Fibroblast of lung (primary cell): ENCODE measurements at regions not wholly inside any gene's neighbourhood (a gene's known extent, or its start where the extent isn't known, plus 50 kb on each side); places are given as distances from the start of the nearest gene placed in this dataset.

ENCODE experiments used
- EZH2 ChIP-seq: IDR thresholded peaks from 2 replicates; pipeline ENCODE4 v1.5.1; 2012; ENCODE audit warnings: low read length, control low read depth, mild to moderate bottlenecking; ENCODE audit errors: missing control alignments
- TF ChIP-seq, protein P1 (sequence below), 2 donors: IDR thresholded peaks in 1 of 2; conservative IDR thresholded peaks in 1 of 2; 1 replicate in 1 of 2; 2 replicates in 1 of 2; pipeline ENCODE4 v1.5.1; 2011 to 2012; ENCODE audit warnings: low read length in 2 of 2, control low read depth in 1 of 2, inconsistent platforms in 1 of 2, low read depth in 1 of 2, mild to moderate bottlenecking in 1 of 2

DNA sequence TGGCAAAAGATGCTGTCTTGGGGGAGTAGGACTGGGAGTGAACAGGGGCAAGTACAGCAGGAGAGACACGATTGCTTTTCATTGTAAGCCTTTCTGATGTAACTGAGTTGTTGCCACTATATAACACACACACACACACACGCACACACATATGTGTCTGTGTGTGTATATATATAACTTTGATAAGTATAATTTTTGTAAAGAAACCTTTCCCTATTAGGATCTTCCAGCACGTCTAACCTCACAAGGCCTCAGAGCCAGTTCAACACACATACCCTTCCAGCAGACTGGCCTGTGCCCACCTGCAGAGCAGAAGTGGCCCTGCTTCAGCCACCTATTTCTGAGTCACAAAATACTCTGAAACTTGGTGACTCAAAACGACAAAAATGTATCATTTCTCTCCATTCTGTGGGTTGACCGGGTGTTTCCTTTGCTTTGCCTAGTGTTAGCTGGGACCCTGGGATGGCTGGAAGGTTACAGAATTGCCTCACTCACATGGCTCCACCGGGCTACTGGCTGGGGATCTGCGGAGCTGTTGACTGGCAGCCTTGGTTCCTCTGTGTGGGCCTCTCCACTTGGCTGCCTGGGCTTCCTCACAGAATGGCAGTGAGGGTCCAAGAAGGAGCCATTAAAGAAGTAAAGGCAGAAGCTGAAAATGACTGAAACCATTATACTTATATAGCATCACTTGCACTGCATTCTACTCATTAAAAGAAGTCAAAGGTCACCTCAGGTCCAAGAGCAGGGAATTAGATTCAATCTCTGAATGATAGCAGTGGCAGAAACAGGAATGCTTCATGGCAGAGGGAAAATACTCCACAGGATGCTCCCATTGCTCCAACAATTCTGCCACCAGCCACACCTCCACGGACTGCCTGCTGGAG is 126.4 kb downstream of the BANF2 start:
- TF ChIP-seq EZH2, result no peak
- TF ChIP-seq, protein P1, sequence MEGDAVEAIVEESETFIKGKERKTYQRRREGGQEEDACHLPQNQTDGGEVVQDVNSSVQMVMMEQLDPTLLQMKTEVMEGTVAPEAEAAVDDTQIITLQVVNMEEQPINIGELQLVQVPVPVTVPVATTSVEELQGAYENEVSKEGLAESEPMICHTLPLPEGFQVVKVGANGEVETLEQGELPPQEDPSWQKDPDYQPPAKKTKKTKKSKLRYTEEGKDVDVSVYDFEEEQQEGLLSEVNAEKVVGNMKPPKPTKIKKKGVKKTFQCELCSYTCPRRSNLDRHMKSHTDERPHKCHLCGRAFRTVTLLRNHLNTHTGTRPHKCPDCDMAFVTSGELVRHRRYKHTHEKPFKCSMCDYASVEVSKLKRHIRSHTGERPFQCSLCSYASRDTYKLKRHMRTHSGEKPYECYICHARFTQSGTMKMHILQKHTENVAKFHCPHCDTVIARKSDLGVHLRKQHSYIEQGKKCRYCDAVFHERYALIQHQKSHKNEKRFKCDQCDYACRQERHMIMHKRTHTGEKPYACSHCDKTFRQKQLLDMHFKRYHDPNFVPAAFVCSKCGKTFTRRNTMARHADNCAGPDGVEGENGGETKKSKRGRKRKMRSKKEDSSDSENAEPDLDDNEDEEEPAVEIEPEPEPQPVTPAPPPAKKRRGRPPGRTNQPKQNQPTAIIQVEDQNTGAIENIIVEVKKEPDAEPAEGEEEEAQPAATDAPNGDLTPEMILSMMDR (conservative IDR thresholded peaks at IDR 0.05 in 1 of 2, IDR thresholded peaks at IDR 0.05 in 1 of 2; ENCODE audit: low read depth in 1 of 2, low read length in 2 of 2), result no peak
